Hepatocyte (in vitro differentiated cells): ENCODE measurements at regions not wholly inside any gene's neighbourhood (a gene's known extent, or its start where the extent isn't known, plus 50 kb on each side); places are given as distances from the start of the nearest gene placed in this dataset.

ENCODE experiments used
- DNase-seq: peaks from one replicate; pipeline ENCODE4 v3.0.0-alpha.2; 2016; ENCODE audit warnings: low spot score
- H2AFZ ChIP-seq: fragments of 200-600 bp; sonication (generic); 2 replicates; pipeline ENCODE4 v1.6.0; 2016; ENCODE audit warnings: antibody characterized with exemption, mild to moderate bottlenecking
- H3K27ac ChIP-seq: fragments of 200-600 bp; sonication (generic); 2 replicates; pipeline ENCODE4 v1.5.1; 2016; ENCODE audit warnings: mild to moderate bottlenecking
- H3K27me3 ChIP-seq: fragments of 200-600 bp; sonication (generic); 2 replicates; pipeline ENCODE4 v1.6.1; 2016
- H3K36me3 ChIP-seq: fragments of 200-600 bp; sonication (generic); replicated peaks from 2 replicates; pipeline ENCODE4 v1.5.1; 2016; ENCODE audit warnings: low read depth; ENCODE audit not compliant: insufficient read depth
- H3K4me1 ChIP-seq: fragments of 200-600 bp; sonication (generic); 2 replicates; pipeline ENCODE4 v1.5.1; 2016; ENCODE audit warnings: mild to moderate bottlenecking, moderate library complexity; ENCODE audit not compliant: insufficient read depth
- H3K4me2 ChIP-seq: fragments of 200-600 bp; sonication (generic); 2 replicates; pipeline ENCODE4 v1.6.0; 2016
- H3K4me3 ChIP-seq: fragments of 200-600 bp; sonication (generic); 2 replicates; pipeline ENCODE4 v1.5.1; 2016; ENCODE audit warnings: mild to moderate bottlenecking
- H3K79me2 ChIP-seq: fragments of 200-600 bp; sonication (generic); 2 replicates; pipeline ENCODE4 v1.6.0; 2017; ENCODE audit warnings: mild to moderate bottlenecking
- H3K9me2 ChIP-seq: fragments of 200-600 bp; sonication (generic); replicated peaks from 2 replicates; pipeline ENCODE4 v1.6.0; 2017; ENCODE audit warnings: mild to moderate bottlenecking; ENCODE audit not compliant: insufficient read depth
- H3K9me3 ChIP-seq: fragments of 200-600 bp; sonication (generic); 2 replicates; pipeline ENCODE4 v1.5.1; 2016; ENCODE audit warnings: low read depth, mild to moderate bottlenecking
- H4K20me1 ChIP-seq: fragments of 200-600 bp; sonication (generic); 2 replicates; pipeline ENCODE4 v1.6.0; 2016; ENCODE audit warnings: mild to moderate bottlenecking; ENCODE audit not compliant: insufficient read depth, poor library complexity, severe bottlenecking
- EZH2 ChIP-seq: fragments of 200-600 bp; sonication (generic); IDR thresholded peaks from 2 replicates; pipeline ENCODE4 v1.6.1; 2016; ENCODE audit warnings: antibody characterized with exemption, mild to moderate bottlenecking, borderline replicate concordance
- EZH2phosphoT487 ChIP-seq: fragments of 200-600 bp; sonication (generic); IDR thresholded peaks from one replicate; pipeline ENCODE4 v1.6.1; 2018; ENCODE audit warnings: antibody characterized with exemption, mild to moderate bottlenecking, low read depth, moderate library complexity; ENCODE audit not compliant: unreplicated experiment, severe bottlenecking
- WGBS: methylation state at CpG from one replicate; pipeline ENCODE4 v1.1.6; 2016; ENCODE audit warnings: low lambda C conversion rate; ENCODE audit errors: missing lambda C conversion rate; 5-methylcytosine and 5-hydroxymethylcytosine counted together
- TF ChIP-seq, protein P1 (sequence below): fragments of 200-600 bp; sonication (generic); IDR thresholded peaks from 2 replicates; pipeline ENCODE4 v1.5.1; 2016; ENCODE audit warnings: antibody characterized with exemption, mild to moderate bottlenecking; ENCODE audit not compliant: poor library complexity

- no peaks in the 10 kb centered on the region for H3K9me2 ChIP-seq
- peak overlapping the region; percentile 47 for H2AFZ ChIP-seq
- H3K79me2 ChIP-seq: peaks cover 10% of the 10 kb centered on the region
- peaks cover 32% of the 10 kb centered on the region for H3K4me1 ChIP-seq
- TF ChIP-seq EZH2 (no peak), EZH2phosphoT487 (no peak)
- TF ChIP-seq, protein P1, sequence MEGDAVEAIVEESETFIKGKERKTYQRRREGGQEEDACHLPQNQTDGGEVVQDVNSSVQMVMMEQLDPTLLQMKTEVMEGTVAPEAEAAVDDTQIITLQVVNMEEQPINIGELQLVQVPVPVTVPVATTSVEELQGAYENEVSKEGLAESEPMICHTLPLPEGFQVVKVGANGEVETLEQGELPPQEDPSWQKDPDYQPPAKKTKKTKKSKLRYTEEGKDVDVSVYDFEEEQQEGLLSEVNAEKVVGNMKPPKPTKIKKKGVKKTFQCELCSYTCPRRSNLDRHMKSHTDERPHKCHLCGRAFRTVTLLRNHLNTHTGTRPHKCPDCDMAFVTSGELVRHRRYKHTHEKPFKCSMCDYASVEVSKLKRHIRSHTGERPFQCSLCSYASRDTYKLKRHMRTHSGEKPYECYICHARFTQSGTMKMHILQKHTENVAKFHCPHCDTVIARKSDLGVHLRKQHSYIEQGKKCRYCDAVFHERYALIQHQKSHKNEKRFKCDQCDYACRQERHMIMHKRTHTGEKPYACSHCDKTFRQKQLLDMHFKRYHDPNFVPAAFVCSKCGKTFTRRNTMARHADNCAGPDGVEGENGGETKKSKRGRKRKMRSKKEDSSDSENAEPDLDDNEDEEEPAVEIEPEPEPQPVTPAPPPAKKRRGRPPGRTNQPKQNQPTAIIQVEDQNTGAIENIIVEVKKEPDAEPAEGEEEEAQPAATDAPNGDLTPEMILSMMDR: no peak
- peak overlapping the region; percentile 65 for H3K4me3 ChIP-seq
- H4K20me1 ChIP-seq: no peaks in the 10 kb centered on the region
- 5% methylated on average over 30 of the region's 80 CpGs for WGBS
- no peaks in the 10 kb centered on the region for H3K9me3 ChIP-seq
- H3K27ac ChIP-seq: peak overlapping the region; percentile 94
- peak overlapping the region; percentile 92 for H3K4me2 ChIP-seq
- no peaks in the 10 kb centered on the region for H3K36me3 ChIP-seq
- peak; percentile 59 for DNase-seq
- no peaks in the 10 kb centered on the region for H3K27me3 ChIP-seq
These were observed 84.3 kb downstream of the TNFAIP2 start for GRCh38 chr14:103207388-103208072.

- no peaks in the 10 kb centered on the region for H3K9me2 ChIP-seq
- H3K27me3 ChIP-seq: no peaks in the 10 kb centered on the region
- H3K4me3 ChIP-seq: peak overlapping the region; percentile 18
- H3K4me2 ChIP-seq: peak overlapping the region; percentile 92
- TF ChIP-seq EZH2phosphoT487: no peak
- TF ChIP-seq EZH2: no peak
- TF ChIP-seq, protein P1: peak; percentile 18
- peak overlapping the region; percentile 94 for H3K27ac ChIP-seq
- H2AFZ ChIP-seq: no peak overlapping the region
- no peak for DNase-seq
- WGBS: 28% methylated on average over 4 of the region's 4 CpGs
- H3K36me3 ChIP-seq: no peaks in the 10 kb centered on the region
- H3K4me1 ChIP-seq: peaks cover 44% of the 10 kb centered on the region
- no peaks in the 10 kb centered on the region for H3K9me3 ChIP-seq
- H4K20me1 ChIP-seq: no peaks in the 10 kb centered on the region
- H3K79me2 ChIP-seq: peaks cover 10% of the 10 kb centered on the region
These were observed 85.8 kb downstream of the TNFAIP2 start for GRCh38 chr14:103209054-103209453.

GRCh38 chr14:103209506-103209905 is 86.2 kb downstream of the TNFAIP2 start:
- peak overlapping the region; percentile 92 for H3K4me2 ChIP-seq
- no peak for DNase-seq
- TF ChIP-seq, protein P1: no peak
- no peak for TF ChIP-seq EZH2
- TF ChIP-seq EZH2phosphoT487: no peak
- peaks cover 43% of the 10 kb centered on the region for H3K4me1 ChIP-seq
- no peaks in the 10 kb centered on the region for H3K9me3 ChIP-seq
- no peaks in the 10 kb centered on the region for H4K20me1 ChIP-seq
- WGBS: 72% methylated on average over 3 of the region's 3 CpGs
- H2AFZ ChIP-seq: no peak overlapping the region
- H3K27ac ChIP-seq: peak overlapping the region; percentile 94
- H3K9me2 ChIP-seq: no peaks in the 10 kb centered on the region
- peaks cover 10% of the 10 kb centered on the region for H3K79me2 ChIP-seq
- no peak overlapping the region for H3K4me3 ChIP-seq
- no peaks in the 10 kb centered on the region for H3K27me3 ChIP-seq
- H3K36me3 ChIP-seq: no peaks in the 10 kb centered on the region
